ENCODE measurements at regions not wholly inside any gene's neighbourhood (a gene's known extent, or its start where the extent isn't known, plus 50 kb on each side); places are given as distances from the start of the nearest gene placed in this dataset.

GRCh38 chr14:23750357-23750756 is 114.2 kb downstream of the DHRS2 start:
- H3K14ac ChIP-seq (ENCODE audit: insufficient read depth, low read length): no peak overlapping the region
- H3T11ph ChIP-seq (ENCODE audit: low read length): no peak overlapping the region
- Mint-ChIP-seq H3K36me3 (ENCODE audit: insufficient read depth in 1 of 3, low read depth in 3 of 3) (peaks cover 0 to 18% (median 9%) of the 10 kb centered on the region in 3 experiments; a peak in 3 of 7 replicates), H3K27ac (no peak overlapping the region), H3K9me3 (peaks cover 10 to 76% of the 10 kb centered on the region in 2 experiments), H3K4me1 (no peaks in the 10 kb centered on the region), H3K4me3 (no peak overlapping the region), H3K27me3 (ENCODE audit: low read depth) (peaks cover 6% of the 10 kb centered on the region; the same call in 1 of the 2 replicates)
- no peak overlapping the region for H3K23ac ChIP-seq (ENCODE audit: insufficient read length, low read depth, low read length)
- no peak overlapping the region for H2AK5ac ChIP-seq (ENCODE audit: insufficient read length, low read length)
- no peak overlapping the region for H3K9ac ChIP-seq (ENCODE audit: extremely low read depth, insufficient read length, low read length)
- H3K4me1 ChIP-seq (ENCODE audit: insufficient read depth, low read length): no peaks in the 10 kb centered on the region
- no peaks in the 10 kb centered on the region for H4K20me1 ChIP-seq (ENCODE audit: control insufficient read depth, insufficient read depth, insufficient read length)
- no peak for TF ChIP-seq CTCF (conservative IDR thresholded peaks at IDR 0.05)
- no peak overlapping the region for H4K5ac ChIP-seq (ENCODE audit: insufficient read length, low read depth, low read length)
- no peaks in the 10 kb centered on the region for H3K23me2 ChIP-seq (ENCODE audit: insufficient read length, low read depth, low read length, poor library complexity, severe bottlenecking)
- H3K27ac ChIP-seq (ENCODE audit: insufficient read length, low read depth, low read length): no peak overlapping the region
- H3K27me3 ChIP-seq (ENCODE audit: insufficient read depth, low read length): no peaks in the 10 kb centered on the region
- H2BK12ac ChIP-seq (ENCODE audit: insufficient read length, low read depth, low read length): no peak overlapping the region
- H2BK15ac ChIP-seq (ENCODE audit: low read depth, low read length): no peak overlapping the region
- H2BK20ac ChIP-seq (ENCODE audit: low read depth, low read length, poor library complexity, severe bottlenecking): no peak overlapping the region
- DNase-seq: no peak
- no peaks in the 10 kb centered on the region for H3K79me1 ChIP-seq (ENCODE audit: insufficient read depth, low read depth, low read length, poor library complexity, severe bottlenecking)
- no peak overlapping the region for H3K4me2 ChIP-seq (ENCODE audit: insufficient read depth, insufficient read length, low read length)
- no peaks in the 10 kb centered on the region for H3K79me2 ChIP-seq (ENCODE audit: insufficient read depth, low read length)
- no peak overlapping the region for H4K91ac ChIP-seq (ENCODE audit: insufficient read length, low read depth, low read length)
- H2BK120ac ChIP-seq (ENCODE audit: low read depth, low read length, poor library complexity, severe bottlenecking): no peak overlapping the region
- H3K9me3 ChIP-seq (ENCODE audit: control insufficient read depth, low read depth, low read length): peaks cover 8% of the 10 kb centered on the region
- H4K8ac ChIP-seq (replicated peaks; ENCODE audit: insufficient read length, low read depth, low read length): no peak overlapping the region
- no peak overlapping the region for H2AFZ ChIP-seq (ENCODE audit: low read length)
- H2BK5ac ChIP-seq (ENCODE audit: insufficient read length, low read length): no peak overlapping the region
- no peak overlapping the region for H3K18ac ChIP-seq (ENCODE audit: insufficient read length, low read depth, low read length)
- H3K4ac ChIP-seq (ENCODE audit: low read depth, low read length): no peak overlapping the region
- WGBS (ENCODE audit: extremely low coverage, insufficient read length, low lambda C conversion rate): no CpG with 5 or more reads among the region's 4 CpGs
- no peak overlapping the region for H3K56ac ChIP-seq (ENCODE audit: insufficient read length, low read depth, low read length)
